ENCODE measurements at regions not wholly inside any gene's neighbourhood (a gene's known extent, or its start where the extent isn't known, plus 50 kb on each side); places are given as distances from the start of the nearest gene placed in this dataset.

DNA sequence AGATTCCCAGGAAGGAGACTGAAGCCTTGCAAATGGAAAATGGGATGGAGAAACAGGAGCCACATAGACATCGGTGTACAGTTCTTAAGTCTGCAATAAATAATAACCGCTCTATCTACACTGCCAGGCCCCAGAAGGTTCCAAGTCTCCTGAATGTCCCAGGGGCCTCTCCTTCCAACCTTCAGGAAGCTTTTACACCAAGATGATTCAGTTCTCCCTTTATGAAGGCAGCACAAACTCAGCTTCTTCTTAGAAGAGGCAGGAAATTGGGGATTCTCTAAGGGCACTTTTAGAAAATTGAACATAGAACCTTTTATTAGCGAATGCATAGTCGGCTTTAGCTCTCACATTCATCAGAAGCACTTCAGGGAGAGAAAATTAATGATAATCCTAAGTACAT lies 130.8 kb upstream of the LYZL1 start:
- H3K27ac ChIP-seq, result no peak overlapping the region
- H3K4me3 ChIP-seq (IDR thresholded peaks at IDR 0.05; ENCODE audit: insufficient read depth, low read depth, low read length), result no peak overlapping the region
- H3K79me2 ChIP-seq (ENCODE audit: insufficient read depth, low read depth), result no peaks in the 10 kb centered on the region
- H2AFZ ChIP-seq (ENCODE audit: low read depth), result no peak overlapping the region
- H3K27me3 ChIP-seq (ENCODE audit: insufficient read depth, low read depth), result no peaks in the 10 kb centered on the region
- no peaks in the 10 kb centered on the region for H3K4me1 ChIP-seq (ENCODE audit: low read depth, poor library complexity, severe bottlenecking)
- H4K20me1 ChIP-seq (ENCODE audit: insufficient read depth), result no peaks in the 10 kb centered on the region
- no peaks in the 10 kb centered on the region for H3K36me3 ChIP-seq (ENCODE audit: insufficient read depth)
- no peak overlapping the region for H3K9ac ChIP-seq
- TF ChIP-seq, protein P1, sequence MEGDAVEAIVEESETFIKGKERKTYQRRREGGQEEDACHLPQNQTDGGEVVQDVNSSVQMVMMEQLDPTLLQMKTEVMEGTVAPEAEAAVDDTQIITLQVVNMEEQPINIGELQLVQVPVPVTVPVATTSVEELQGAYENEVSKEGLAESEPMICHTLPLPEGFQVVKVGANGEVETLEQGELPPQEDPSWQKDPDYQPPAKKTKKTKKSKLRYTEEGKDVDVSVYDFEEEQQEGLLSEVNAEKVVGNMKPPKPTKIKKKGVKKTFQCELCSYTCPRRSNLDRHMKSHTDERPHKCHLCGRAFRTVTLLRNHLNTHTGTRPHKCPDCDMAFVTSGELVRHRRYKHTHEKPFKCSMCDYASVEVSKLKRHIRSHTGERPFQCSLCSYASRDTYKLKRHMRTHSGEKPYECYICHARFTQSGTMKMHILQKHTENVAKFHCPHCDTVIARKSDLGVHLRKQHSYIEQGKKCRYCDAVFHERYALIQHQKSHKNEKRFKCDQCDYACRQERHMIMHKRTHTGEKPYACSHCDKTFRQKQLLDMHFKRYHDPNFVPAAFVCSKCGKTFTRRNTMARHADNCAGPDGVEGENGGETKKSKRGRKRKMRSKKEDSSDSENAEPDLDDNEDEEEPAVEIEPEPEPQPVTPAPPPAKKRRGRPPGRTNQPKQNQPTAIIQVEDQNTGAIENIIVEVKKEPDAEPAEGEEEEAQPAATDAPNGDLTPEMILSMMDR (conservative IDR thresholded peaks at IDR 0.05; ENCODE audit: low read depth, low read length), result no peak
- H3K4me2 ChIP-seq, result no peak overlapping the region

DNA sequence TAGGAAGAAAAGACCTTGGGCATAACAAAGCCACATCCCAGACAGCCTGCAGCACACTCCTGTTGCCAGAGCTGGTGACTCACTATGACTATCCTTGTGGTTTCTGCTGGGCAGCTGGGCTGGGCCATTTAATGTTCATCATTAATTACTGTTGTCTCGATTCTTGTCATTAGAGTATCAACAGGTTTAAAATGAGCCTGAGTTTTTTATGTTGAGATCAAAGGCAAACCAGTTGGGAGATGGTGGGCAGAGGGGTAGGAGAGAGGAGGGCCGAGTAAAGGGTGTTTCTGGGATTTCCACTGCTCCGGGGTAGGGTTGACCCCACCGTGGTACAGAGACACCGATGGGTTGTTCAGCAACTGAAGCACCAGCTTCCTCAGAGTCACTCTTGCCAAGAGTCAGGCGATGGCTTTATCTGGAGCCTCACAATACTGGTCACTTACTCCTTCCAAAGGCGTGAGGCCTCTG lies 128.7 kb upstream of the LYZL1 start:
- no peaks in the 10 kb centered on the region for H3K4me1 ChIP-seq (ENCODE audit: low read depth, poor library complexity, severe bottlenecking)
- H3K4me3 ChIP-seq (IDR thresholded peaks at IDR 0.05; ENCODE audit: insufficient read depth, low read depth, low read length), result no peak overlapping the region
- H3K9ac ChIP-seq, result no peak overlapping the region
- no peaks in the 10 kb centered on the region for H3K79me2 ChIP-seq (ENCODE audit: insufficient read depth, low read depth)
- no peaks in the 10 kb centered on the region for H3K27me3 ChIP-seq (ENCODE audit: insufficient read depth, low read depth)
- H3K27ac ChIP-seq, result no peak overlapping the region
- H2AFZ ChIP-seq (ENCODE audit: low read depth), result no peak overlapping the region
- TF ChIP-seq, protein P1 (conservative IDR thresholded peaks at IDR 0.05; ENCODE audit: low read depth, low read length), result no peak
- H3K36me3 ChIP-seq (ENCODE audit: insufficient read depth), result no peaks in the 10 kb centered on the region
- H4K20me1 ChIP-seq (ENCODE audit: insufficient read depth), result no peaks in the 10 kb centered on the region
- no peak overlapping the region for H3K4me2 ChIP-seq

DNA sequence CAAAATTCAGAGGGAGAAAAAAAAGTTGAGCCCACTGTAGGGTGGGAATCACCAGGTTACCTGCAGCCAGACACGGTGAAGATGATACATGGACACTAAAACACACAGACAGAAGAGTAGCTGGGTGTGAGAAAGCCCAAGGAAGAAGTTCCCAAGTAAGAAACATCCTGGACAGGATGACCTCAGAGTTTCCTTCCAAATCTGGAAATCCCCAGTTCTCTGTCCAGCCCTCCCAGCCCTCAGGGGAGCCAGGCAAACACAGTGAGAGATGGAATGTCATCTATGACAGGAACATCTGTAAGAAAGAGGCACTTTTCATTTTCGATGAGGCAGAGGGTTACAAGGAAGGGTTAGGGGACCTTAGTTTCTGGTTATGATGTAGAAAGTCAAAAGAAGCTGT lies 125.1 kb upstream of the LYZL1 start:
- H3K9ac ChIP-seq, result no peak overlapping the region
- H3K27me3 ChIP-seq (ENCODE audit: insufficient read depth, low read depth), result no peaks in the 10 kb centered on the region
- TF ChIP-seq, protein P1 (conservative IDR thresholded peaks at IDR 0.05; ENCODE audit: low read depth, low read length), result no peak
- no peak overlapping the region for H3K4me3 ChIP-seq (IDR thresholded peaks at IDR 0.05; ENCODE audit: insufficient read depth, low read depth, low read length)
- no peaks in the 10 kb centered on the region for H3K4me1 ChIP-seq (ENCODE audit: low read depth, poor library complexity, severe bottlenecking)
- no peaks in the 10 kb centered on the region for H3K36me3 ChIP-seq (ENCODE audit: insufficient read depth)
- no peaks in the 10 kb centered on the region for H3K79me2 ChIP-seq (ENCODE audit: insufficient read depth, low read depth)
- no peak overlapping the region for H3K27ac ChIP-seq
- H2AFZ ChIP-seq (ENCODE audit: low read depth), result no peak overlapping the region
- H3K4me2 ChIP-seq, result no peak overlapping the region
- H4K20me1 ChIP-seq (ENCODE audit: insufficient read depth), result no peaks in the 10 kb centered on the region

DNA sequence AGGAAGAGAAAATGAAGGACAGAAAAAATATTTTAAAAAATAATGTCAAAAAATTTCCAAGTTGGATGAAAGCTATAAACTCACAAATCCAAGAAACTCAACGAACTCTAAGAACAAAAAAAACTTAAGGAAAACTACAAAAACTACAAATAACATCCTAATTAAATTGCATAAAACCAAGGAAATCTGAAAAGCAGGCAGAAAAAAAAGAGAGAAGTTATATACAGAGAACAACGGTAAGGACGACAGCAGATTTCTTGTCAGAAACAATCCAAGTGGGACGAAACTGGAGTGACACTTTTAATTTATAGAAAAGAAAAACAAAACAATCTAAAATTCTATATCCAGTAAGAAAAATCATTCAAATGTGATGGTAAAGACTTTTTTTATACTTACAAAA lies 122.2 kb upstream of the LYZL1 start:
- no peaks in the 10 kb centered on the region for H3K27me3 ChIP-seq (ENCODE audit: insufficient read depth, low read depth)
- H3K4me2 ChIP-seq, result no peak overlapping the region
- H4K20me1 ChIP-seq (ENCODE audit: insufficient read depth), result no peaks in the 10 kb centered on the region
- no peaks in the 10 kb centered on the region for H3K79me2 ChIP-seq (ENCODE audit: insufficient read depth, low read depth)
- no peaks in the 10 kb centered on the region for H3K36me3 ChIP-seq (ENCODE audit: insufficient read depth)
- H3K4me1 ChIP-seq (ENCODE audit: low read depth, poor library complexity, severe bottlenecking), result no peaks in the 10 kb centered on the region
- H2AFZ ChIP-seq (ENCODE audit: low read depth), result no peak overlapping the region
- no peak overlapping the region for H3K4me3 ChIP-seq (IDR thresholded peaks at IDR 0.05; ENCODE audit: insufficient read depth, low read depth, low read length)
- H3K27ac ChIP-seq, result no peak overlapping the region
- TF ChIP-seq, protein P1 (conservative IDR thresholded peaks at IDR 0.05; ENCODE audit: low read depth, low read length), result no peak
- H3K9ac ChIP-seq, result no peak overlapping the region

Measured in KMS-11 (cell line).